ENCODE measurements at regions not wholly inside any gene's neighbourhood (a gene's known extent, or its start where the extent isn't known, plus 50 kb on each side); places are given as distances from the start of the nearest gene placed in this dataset.

- no peak for TF ChIP-seq ZFX (IDR thresholded peaks at IDR 0.05)
- TF ChIP-seq, protein P1, sequence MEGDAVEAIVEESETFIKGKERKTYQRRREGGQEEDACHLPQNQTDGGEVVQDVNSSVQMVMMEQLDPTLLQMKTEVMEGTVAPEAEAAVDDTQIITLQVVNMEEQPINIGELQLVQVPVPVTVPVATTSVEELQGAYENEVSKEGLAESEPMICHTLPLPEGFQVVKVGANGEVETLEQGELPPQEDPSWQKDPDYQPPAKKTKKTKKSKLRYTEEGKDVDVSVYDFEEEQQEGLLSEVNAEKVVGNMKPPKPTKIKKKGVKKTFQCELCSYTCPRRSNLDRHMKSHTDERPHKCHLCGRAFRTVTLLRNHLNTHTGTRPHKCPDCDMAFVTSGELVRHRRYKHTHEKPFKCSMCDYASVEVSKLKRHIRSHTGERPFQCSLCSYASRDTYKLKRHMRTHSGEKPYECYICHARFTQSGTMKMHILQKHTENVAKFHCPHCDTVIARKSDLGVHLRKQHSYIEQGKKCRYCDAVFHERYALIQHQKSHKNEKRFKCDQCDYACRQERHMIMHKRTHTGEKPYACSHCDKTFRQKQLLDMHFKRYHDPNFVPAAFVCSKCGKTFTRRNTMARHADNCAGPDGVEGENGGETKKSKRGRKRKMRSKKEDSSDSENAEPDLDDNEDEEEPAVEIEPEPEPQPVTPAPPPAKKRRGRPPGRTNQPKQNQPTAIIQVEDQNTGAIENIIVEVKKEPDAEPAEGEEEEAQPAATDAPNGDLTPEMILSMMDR (conservative IDR thresholded peaks at IDR 0.05), result no peak
Measured at GRCh38 chr1:83086346-83086745, 912.6 kb downstream of the TTLL7 start.

All from C4-2B (cell line).